GM23338 (cell line): ENCODE measurements at regions not wholly inside any gene's neighbourhood (a gene's known extent, or its start where the extent isn't known, plus 50 kb on each side); places are given as distances from the start of the nearest gene placed in this dataset.

Experiments
- CREB1 ChIP-seq: fragments of 250-450 bp; sonication (Bioruptor Pico); IDR thresholded peaks from 2 replicates; pipeline ENCODE4 v1.5.0; 2020; ENCODE audit warnings: low read depth, mild to moderate bottlenecking, moderate library complexity
- ETS1 ChIP-seq: IDR thresholded peaks from 2 replicates; pipeline ENCODE4 v1.6.1; 2016; ENCODE audit warnings: antibody characterized with exemption
- EZH2 ChIP-seq: fragments of 200-600 bp; sonication (generic); IDR thresholded peaks from one replicate; pipeline ENCODE4 v1.8.0; 2017; ENCODE audit warnings: antibody characterized with exemption, mild to moderate bottlenecking, low read depth; ENCODE audit not compliant: unreplicated experiment
- EZH2phosphoT487 ChIP-seq: fragments of 200-600 bp; sonication (generic); IDR thresholded peaks from one replicate; pipeline ENCODE4 v1.8.1; 2018; ENCODE audit warnings: antibody characterized with exemption; ENCODE audit not compliant: unreplicated experiment
- JUNB ChIP-seq: IDR thresholded peaks from one replicate; pipeline ENCODE4 v1.6.1; 2016; ENCODE audit warnings: antibody characterized with exemption; ENCODE audit not compliant: unreplicated experiment
- NANOG ChIP-seq: IDR thresholded peaks from 2 replicates; pipeline ENCODE4 v1.6.1; 2016; ENCODE audit warnings: antibody characterized with exemption, borderline replicate concordance
- POLR2AphosphoS5 ChIP-seq: IDR thresholded peaks from 2 replicates; pipeline ENCODE4 v1.6.1; 2016; ENCODE audit warnings: antibody characterized with exemption, low read depth
- TF ChIP-seq, protein P1 (sequence below), 2 experiments: fragments of 200-600 bp in 1 of 2; sonication (generic) in 1 of 2; conservative IDR thresholded peaks; 2 replicates each; pipeline versions ENCODE4 v1.5.1 to v1.6.1; 2016 to 2017; ENCODE audit warnings: antibody characterized with exemption in 2 of 2, low read depth in 2 of 2, mild to moderate bottlenecking in 2 of 2, moderate library complexity in 1 of 2
- TF ChIP-seq, protein P2 (sequence below): IDR thresholded peaks from one replicate; pipeline ENCODE4 v1.6.1; 2018; ENCODE audit warnings: antibody characterized with exemption; ENCODE audit not compliant: unreplicated experiment

DNA sequence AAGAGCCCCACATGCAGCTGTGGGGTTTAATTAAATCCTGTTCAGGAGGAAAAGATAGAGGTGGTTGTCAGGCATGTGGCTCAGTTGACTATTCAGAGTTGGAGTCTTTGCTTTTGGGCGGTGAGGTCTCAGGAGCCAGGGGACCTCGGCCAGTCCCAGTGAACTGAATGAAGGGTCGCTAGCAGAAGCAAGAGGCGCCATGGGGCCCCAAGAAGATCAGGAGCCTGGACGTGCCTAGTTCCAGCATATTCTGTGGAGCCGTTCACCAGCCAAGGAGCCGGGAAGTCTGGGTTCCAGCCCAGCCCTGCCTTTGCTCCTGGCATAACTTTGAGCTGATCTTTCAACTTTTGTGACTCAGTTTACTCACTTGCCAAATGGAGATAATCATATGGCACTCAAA, 217.7 kb upstream of the IRF2BP2 start:
- TF ChIP-seq, protein P1, sequence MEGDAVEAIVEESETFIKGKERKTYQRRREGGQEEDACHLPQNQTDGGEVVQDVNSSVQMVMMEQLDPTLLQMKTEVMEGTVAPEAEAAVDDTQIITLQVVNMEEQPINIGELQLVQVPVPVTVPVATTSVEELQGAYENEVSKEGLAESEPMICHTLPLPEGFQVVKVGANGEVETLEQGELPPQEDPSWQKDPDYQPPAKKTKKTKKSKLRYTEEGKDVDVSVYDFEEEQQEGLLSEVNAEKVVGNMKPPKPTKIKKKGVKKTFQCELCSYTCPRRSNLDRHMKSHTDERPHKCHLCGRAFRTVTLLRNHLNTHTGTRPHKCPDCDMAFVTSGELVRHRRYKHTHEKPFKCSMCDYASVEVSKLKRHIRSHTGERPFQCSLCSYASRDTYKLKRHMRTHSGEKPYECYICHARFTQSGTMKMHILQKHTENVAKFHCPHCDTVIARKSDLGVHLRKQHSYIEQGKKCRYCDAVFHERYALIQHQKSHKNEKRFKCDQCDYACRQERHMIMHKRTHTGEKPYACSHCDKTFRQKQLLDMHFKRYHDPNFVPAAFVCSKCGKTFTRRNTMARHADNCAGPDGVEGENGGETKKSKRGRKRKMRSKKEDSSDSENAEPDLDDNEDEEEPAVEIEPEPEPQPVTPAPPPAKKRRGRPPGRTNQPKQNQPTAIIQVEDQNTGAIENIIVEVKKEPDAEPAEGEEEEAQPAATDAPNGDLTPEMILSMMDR (conservative IDR thresholded peaks at IDR 0.05; ENCODE audit: low read depth in 2 of 2) = no peak
- no peak for TF ChIP-seq EZH2phosphoT487
- TF ChIP-seq CREB1 (CRISPR knock-in tag) = no peak
- TF ChIP-seq, protein P2, sequence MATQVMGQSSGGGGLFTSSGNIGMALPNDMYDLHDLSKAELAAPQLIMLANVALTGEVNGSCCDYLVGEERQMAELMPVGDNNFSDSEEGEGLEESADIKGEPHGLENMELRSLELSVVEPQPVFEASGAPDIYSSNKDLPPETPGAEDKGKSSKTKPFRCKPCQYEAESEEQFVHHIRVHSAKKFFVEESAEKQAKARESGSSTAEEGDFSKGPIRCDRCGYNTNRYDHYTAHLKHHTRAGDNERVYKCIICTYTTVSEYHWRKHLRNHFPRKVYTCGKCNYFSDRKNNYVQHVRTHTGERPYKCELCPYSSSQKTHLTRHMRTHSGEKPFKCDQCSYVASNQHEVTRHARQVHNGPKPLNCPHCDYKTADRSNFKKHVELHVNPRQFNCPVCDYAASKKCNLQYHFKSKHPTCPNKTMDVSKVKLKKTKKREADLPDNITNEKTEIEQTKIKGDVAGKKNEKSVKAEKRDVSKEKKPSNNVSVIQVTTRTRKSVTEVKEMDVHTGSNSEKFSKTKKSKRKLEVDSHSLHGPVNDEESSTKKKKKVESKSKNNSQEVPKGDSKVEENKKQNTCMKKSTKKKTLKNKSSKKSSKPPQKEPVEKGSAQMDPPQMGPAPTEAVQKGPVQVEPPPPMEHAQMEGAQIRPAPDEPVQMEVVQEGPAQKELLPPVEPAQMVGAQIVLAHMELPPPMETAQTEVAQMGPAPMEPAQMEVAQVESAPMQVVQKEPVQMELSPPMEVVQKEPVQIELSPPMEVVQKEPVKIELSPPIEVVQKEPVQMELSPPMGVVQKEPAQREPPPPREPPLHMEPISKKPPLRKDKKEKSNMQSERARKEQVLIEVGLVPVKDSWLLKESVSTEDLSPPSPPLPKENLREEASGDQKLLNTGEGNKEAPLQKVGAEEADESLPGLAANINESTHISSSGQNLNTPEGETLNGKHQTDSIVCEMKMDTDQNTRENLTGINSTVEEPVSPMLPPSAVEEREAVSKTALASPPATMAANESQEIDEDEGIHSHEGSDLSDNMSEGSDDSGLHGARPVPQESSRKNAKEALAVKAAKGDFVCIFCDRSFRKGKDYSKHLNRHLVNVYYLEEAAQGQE = no peak
- no peak for TF ChIP-seq POLR2AphosphoS5
- no peak for TF ChIP-seq EZH2
- TF ChIP-seq ETS1 = no peak
- no peak for TF ChIP-seq JUNB
- no peak for TF ChIP-seq NANOG
